ENCODE measurements at regions not wholly inside any gene's neighbourhood (a gene's known extent, or its start where the extent isn't known, plus 50 kb on each side); places are given as distances from the start of the nearest gene placed in this dataset.

- TF ChIP-seq, protein P1, sequence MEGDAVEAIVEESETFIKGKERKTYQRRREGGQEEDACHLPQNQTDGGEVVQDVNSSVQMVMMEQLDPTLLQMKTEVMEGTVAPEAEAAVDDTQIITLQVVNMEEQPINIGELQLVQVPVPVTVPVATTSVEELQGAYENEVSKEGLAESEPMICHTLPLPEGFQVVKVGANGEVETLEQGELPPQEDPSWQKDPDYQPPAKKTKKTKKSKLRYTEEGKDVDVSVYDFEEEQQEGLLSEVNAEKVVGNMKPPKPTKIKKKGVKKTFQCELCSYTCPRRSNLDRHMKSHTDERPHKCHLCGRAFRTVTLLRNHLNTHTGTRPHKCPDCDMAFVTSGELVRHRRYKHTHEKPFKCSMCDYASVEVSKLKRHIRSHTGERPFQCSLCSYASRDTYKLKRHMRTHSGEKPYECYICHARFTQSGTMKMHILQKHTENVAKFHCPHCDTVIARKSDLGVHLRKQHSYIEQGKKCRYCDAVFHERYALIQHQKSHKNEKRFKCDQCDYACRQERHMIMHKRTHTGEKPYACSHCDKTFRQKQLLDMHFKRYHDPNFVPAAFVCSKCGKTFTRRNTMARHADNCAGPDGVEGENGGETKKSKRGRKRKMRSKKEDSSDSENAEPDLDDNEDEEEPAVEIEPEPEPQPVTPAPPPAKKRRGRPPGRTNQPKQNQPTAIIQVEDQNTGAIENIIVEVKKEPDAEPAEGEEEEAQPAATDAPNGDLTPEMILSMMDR (IDR thresholded peaks at IDR 0.05): no peak
- no peak for TF ChIP-seq ZFX (IDR thresholded peaks at IDR 0.05; ENCODE audit: borderline replicate concordance)
Measured at GRCh38 chr6:154909311-154909710, 85.8 kb upstream of the TIAM2 start.
